CD4-positive, alpha-beta T cell treated with Interleukin-21 for 1 hour (primary cell): ENCODE measurements at regions not wholly inside any gene's neighbourhood (a gene's known extent, or its start where the extent isn't known, plus 50 kb on each side); places are given as distances from the start of the nearest gene placed in this dataset.

Source experiments
- DNase-seq: peaks from one replicate; pipeline ENCODE4 v3.0.0-alpha.2; 2020

- no peak for DNase-seq
Observed at GRCh38 chr4:121519236-121519838, 138.5 kb upstream of the QRFPR start.

GRCh38 chr4:121517241-121517640 is 136.4 kb upstream of the QRFPR start:
- no peak for DNase-seq

GRCh38 chr4:121514443-121514842 is 133.6 kb upstream of the QRFPR start:
- DNase-seq: no peak

GRCh38 chr4:121510341-121510874 is 129.6 kb upstream of the QRFPR start:
- no peak for DNase-seq

GRCh38 chr4:121485190-121485804 is 104.5 kb upstream of the QRFPR start:
- DNase-seq: no peak

- peak; percentile 28 for DNase-seq
Observed at GRCh38 chr4:121484633-121485032, 103.8 kb upstream of the QRFPR start.

- no peak for DNase-seq
Observed at GRCh38 chr4:121479808-121480207, 99.0 kb upstream of the QRFPR start.

- no peak for DNase-seq
Observed at GRCh38 chr4:121477480-121477879, 96.7 kb upstream of the QRFPR start.

- no peak for DNase-seq
Observed at GRCh38 chr4:121477079-121477478, 96.3 kb upstream of the QRFPR start.

- no peak for DNase-seq
Observed at GRCh38 chr4:121472937-121473721, 92.3 kb upstream of the QRFPR start.

GRCh38 chr4:121464854-121465253 is 84.0 kb upstream of the QRFPR start:
- DNase-seq: no peak

- DNase-seq: peak; percentile 50
Observed at GRCh38 chr4:121462660-121463261, 81.9 kb upstream of the QRFPR start.

GRCh38 chr4:121459026-121459425 is 78.2 kb upstream of the QRFPR start:
- no peak for DNase-seq

- DNase-seq: no peak
Observed at GRCh38 chr4:121457278-121457875, 76.6 kb upstream of the QRFPR start.

- DNase-seq: no peak
Observed at GRCh38 chr4:121455285-121455684, 74.5 kb upstream of the QRFPR start.

- DNase-seq: no peak
Observed at GRCh38 chr4:121454251-121454979, 73.6 kb upstream of the QRFPR start.

- DNase-seq: no peak
Observed at GRCh38 chr4:121451310-121451709, 70.5 kb upstream of the QRFPR start.

GRCh38 chr4:121449416-121449815 is 68.6 kb upstream of the QRFPR start:
- DNase-seq: no peak

GRCh38 chr4:121448231-121448630 is 67.4 kb upstream of the QRFPR start:
- no peak for DNase-seq

- no peak for DNase-seq
Observed at GRCh38 chr4:121439669-121440068, 58.9 kb upstream of the QRFPR start.
